ENCODE measurements at regions not wholly inside any gene's neighbourhood (a gene's known extent, or its start where the extent isn't known, plus 50 kb on each side); places are given as distances from the start of the nearest gene placed in this dataset.

GRCh38 chr13:34756136-34756535 is 185.9 kb upstream of the NBEA start:
- Histone ChIP-seq H3K27me3 (ENCODE audit: insufficient read depth, low read length) (no peaks in the 10 kb centered on the region), H2AFZ (ENCODE audit: low read depth, low read length, poor library complexity, severe bottlenecking) (no peak overlapping the region), H3K4me1 (ENCODE audit: control insufficient read depth in 1 of 2, insufficient read depth in 2 of 2, low read length in 2 of 2) (no peaks in the 10 kb centered on the region), H3K27ac (ENCODE audit: low read depth, low read length) (no peak overlapping the region), H3K9ac (ENCODE audit: low read length) (no peak overlapping the region), H4K20me1 (ENCODE audit: insufficient read depth) (no peaks in the 10 kb centered on the region), H3K4me3 (replicated peaks in 1 of 2; ENCODE audit: low read depth in 1 of 2, low read length in 2 of 2) (no peak overlapping the region), H3K79me2 (ENCODE audit: insufficient read depth, low read length) (no peaks in the 10 kb centered on the region), H3K9me2 (ENCODE audit: insufficient read depth) (no peaks in the 10 kb centered on the region), H3K4me2 (ENCODE audit: low read length) (no peak overlapping the region), H3K36me3 (ENCODE audit: control insufficient read depth in 1 of 2, insufficient read depth in 2 of 2, low read length in 2 of 2) (no peaks in the 10 kb centered on the region), H3K9me3 (ENCODE audit: control insufficient read depth in 1 of 2, insufficient read depth in 1 of 2, low read depth in 1 of 2, low read length in 2 of 2) (no peaks in the 10 kb centered on the region)
- DNase-seq (ENCODE audit: low read depth, low spot score) (no peak), ATAC-seq (no peak)
- intact Hi-C loops (cut with micrococcal nuclease): no loop called here
- ChIA-PET POLR2A (no interaction called here), CTCF (no interaction called here), RAD21 (ENCODE audit: low non-redundant PET in 1 of 2, low total read pairs in 2 of 2, uncharacterized antibody in 2 of 2, unreplicated experiment in 2 of 2) (no interaction called here)
- TF ChIP-seq SP1 (IDR thresholded peaks at IDR 0.05; ENCODE audit: low read depth) (no peak), REST (IDR thresholded peaks at IDR 0.05; ENCODE audit: low read depth) (no peak), FOSL1 (IDR thresholded peaks at IDR 0.05; ENCODE audit: low read depth) (no peak), JUND (IDR thresholded peaks at IDR 0.05) (no peak), CTCF (IDR thresholded peaks at IDR 0.05 in 2 of 3, conservative IDR thresholded peaks at IDR 0.05 in 1 of 3; ENCODE audit: borderline replicate concordance in 1 of 3, insufficient read depth in 1 of 3, low read depth in 2 of 3, low read length in 2 of 3) (no peak), CEBPB (IDR thresholded peaks at IDR 0.05; ENCODE audit: low read depth) (no peak), CBX3 (IDR thresholded peaks at IDR 0.05; ENCODE audit: low read depth) (no peak), ZFX (IDR thresholded peaks at IDR 0.05) (no peak), TCF7L2 (IDR thresholded peaks at IDR 0.05; ENCODE audit: borderline replicate concordance, extremely low read depth, insufficient read depth, insufficient read length) (no peak), SRF (IDR thresholded peaks at IDR 0.05; ENCODE audit: low read depth) (no peak), RAD21 (IDR thresholded peaks at IDR 0.05; ENCODE audit: low read depth) (no peak), MAX (IDR thresholded peaks at IDR 0.05) (no peak), EZH2phosphoT487 (IDR thresholded peaks at IDR 0.05; ENCODE audit: borderline replicate concordance) (no peak), POLR2AphosphoS5 (IDR thresholded peaks at IDR 0.05; ENCODE audit: low read depth, low read length) (no peak), EGR1 (IDR thresholded peaks at IDR 0.05; ENCODE audit: low read depth) (no peak), ELF1 (IDR thresholded peaks at IDR 0.05; ENCODE audit: borderline replicate concordance, low read depth) (no peak), EZH2 (IDR thresholded peaks at IDR 0.05) (no peak), POLR2A (IDR thresholded peaks at IDR 0.05; ENCODE audit: borderline replicate concordance, extremely low read depth, insufficient read depth, insufficient read length) (no peak), YY1 (IDR thresholded peaks at IDR 0.05; ENCODE audit: extremely low read depth, insufficient replicate concordance, low read depth, low read length) (no peak), ZBTB33 (IDR thresholded peaks at IDR 0.05; ENCODE audit: extremely low read depth, insufficient replicate concordance, low read length) (no peak)
- BruUV-seq (replicated peaks): no TSS peak
